GM21786 (cell line): ENCODE measurements at regions not wholly inside any gene's neighbourhood (a gene's known extent, or its start where the extent isn't known, plus 50 kb on each side); places are given as distances from the start of the nearest gene placed in this dataset.
"Not testable (repeated sequence)": the region's sequence is repeated elsewhere in the genome, so short reads cannot be mapped to it uniquely, and the experiment has no call there.

Experiments
- ATAC-seq: cut with Tn5 transposase; IDR thresholded peaks from one replicate; pipeline ENCODE4 v1.9.1; 2021; ENCODE audit not compliant: unreplicated experiment

- ATAC-seq = not testable (repeated sequence)
These were observed 131.7 kb upstream of the MAMLD1 start for GRCh38 chrX:150231368-150231767.

GRCh38 chrX:150232222-150232621 is 130.9 kb upstream of the MAMLD1 start:
- ATAC-seq = not testable (repeated sequence)

- ATAC-seq = no peak
These were observed 129.0 kb upstream of the MAMLD1 start for GRCh38 chrX:150234126-150234525.

DNA sequence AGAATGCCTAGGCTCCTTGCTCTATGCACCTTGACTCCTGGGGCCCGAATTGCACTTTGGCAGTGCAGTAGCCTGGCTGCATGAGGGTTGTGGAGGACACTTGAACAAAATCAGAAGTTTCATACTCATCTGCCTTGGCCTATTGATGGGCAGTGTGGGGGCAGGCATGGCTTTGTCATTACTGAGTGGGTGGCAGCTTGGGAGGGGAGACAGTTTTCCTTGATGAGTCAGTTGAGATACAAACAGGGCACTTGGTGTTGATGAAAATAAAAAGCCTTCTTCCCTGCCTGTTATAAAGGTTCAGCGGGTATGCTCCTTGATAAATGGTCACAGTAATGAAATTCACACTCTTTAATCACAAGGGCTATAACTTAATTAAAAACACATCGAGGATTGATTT is 126.8 kb upstream of the MAMLD1 start:
- no peak for ATAC-seq

DNA sequence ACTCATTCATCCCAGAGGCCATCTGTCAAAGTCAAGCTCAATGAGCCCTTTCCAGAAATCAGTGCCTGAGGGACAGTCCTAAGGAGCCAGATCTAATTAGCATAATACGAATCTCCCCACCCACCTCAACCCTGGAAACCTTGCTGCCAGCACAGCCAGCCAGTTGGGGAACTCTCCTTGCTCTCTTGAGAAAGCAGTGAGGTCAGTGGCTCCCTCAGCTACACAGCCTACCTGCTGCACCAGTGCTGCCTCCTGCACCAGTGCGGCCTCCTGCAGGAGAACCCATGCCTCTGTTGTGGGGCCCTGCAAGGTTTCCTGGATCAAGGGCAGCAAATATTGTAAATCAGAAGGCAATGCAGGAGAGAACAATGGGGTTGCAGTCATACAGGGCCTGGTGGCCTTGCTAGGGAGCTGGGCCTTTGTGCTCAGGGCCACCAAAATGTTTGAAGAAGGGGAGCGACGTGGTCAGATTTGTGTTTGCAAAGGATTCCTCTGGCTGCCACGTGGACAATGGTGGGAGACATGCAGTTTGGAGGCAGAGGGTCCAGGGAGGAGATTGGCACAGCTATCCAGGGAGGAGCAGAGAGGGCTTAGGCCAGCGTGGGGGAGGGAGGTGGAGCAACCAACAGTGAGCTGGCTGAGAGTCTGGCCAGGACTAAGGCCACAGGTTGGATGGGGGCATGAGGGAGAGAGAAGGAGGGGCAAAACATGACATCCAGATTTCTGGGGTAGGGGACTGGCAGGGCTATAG is 124.3 kb upstream of the MAMLD1 start:
- no peak for ATAC-seq

DNA sequence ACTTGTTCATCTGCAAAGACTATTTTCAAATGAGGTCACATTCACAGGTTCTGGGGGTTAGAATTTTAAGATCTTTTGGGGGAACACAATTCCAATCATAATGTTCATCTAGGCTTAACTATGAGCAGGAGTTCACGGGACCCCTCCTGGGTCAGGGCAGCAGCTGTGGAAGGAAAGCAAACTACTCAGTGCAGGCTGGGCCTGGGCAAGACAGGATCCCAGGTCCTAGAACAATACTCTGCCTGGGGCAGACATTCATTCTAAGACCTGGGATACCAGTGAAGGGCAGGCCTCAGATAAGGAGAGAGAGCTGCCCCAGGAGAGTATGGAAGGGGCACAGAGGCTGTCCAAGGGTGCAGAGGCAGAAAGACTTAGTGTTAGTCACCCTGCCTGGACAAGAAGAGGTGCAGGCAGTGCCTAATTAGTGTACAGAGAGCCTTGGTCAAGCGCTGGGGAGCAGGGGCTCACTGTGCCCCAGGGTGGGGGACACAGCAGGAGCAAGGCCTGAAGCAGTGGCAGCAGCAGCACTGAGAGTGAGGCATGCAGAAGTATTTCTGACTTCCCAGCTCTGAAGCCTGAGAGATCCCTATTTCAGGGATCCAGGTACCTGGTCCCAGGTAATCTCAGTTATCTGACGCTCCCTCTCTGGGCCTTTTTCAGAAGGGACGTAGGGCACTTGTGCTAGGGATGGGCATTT is 123.0 kb upstream of the MAMLD1 start:
- ATAC-seq = no peak

DNA sequence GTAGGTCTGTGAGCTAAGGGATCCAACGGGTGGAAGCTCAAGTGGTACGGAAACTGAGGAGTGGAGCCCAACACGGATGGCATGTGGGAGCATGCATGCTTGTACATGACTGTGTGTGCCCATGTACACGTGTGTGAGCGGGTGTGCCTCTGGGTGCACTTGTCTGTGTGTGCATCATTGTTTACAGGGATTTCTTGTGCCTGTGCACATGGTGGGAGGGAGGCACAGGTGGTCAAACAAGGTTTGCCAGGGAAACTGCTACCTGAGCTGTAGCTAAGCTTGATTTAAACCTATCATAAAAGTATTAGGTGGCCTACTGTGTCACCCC is 122.5 kb upstream of the MAMLD1 start:
- ATAC-seq = no peak

GRCh38 chrX:150253959-150254620 is 109.0 kb upstream of the MAMLD1 start:
- no peak for ATAC-seq

- no peak for ATAC-seq
These were observed 108.2 kb upstream of the MAMLD1 start for GRCh38 chrX:150254909-150255308.

- no peak for ATAC-seq
These were observed 107.4 kb upstream of the MAMLD1 start for GRCh38 chrX:150255441-150256296.

- no peak for ATAC-seq
These were observed 106.8 kb upstream of the MAMLD1 start for GRCh38 chrX:150256297-150256650.

DNA sequence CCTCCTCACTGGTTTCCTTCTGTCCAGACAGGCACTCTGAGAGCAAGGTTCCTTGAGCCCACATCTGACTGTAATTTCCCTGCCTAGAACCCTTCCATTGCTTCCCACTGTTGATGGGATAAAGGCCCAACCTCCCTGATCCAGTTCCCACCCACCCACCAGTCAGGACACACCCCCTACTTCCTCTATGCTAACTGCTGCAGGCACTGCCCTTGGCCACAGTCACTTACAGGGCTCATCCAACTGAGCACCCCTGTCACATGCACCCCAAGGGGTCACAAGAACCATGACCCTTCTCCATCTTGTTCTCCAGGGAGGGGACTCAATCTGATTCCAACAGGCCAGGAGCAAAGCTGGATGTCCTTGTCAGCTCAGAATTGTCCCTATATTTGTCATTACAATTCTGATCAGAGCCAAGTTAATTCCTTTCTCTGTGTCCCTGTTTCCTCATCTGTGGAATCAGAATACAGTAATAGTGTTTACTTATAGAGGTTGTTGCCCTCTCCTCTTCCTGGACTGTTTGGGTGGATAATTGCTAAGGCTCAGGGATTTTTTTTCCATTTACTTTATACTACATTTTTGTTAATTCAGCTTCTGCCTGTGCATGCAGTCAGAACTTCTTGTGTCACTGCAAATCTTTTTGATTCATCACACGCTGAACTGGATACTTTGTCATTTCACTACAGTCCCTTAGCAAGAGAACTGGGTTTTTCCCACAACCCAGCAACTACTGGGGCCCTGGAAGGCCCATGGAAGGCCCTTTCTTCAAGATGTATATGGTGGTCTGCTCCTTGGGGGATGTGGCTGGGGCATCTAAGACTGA is 105.6 kb upstream of the MAMLD1 start:
- ATAC-seq = no peak

DNA sequence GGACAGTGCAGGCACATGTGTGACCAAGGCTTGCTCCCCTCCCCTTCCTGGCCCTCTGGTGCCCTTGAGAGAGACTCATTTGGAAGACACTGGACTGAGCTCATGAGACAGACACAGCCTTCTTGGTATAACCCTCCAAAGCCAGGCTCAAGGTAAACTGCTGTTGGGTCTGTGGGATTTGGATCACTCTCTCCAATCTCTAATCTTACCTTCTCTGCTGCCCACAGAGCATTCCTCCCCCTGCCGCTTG is 105.0 kb upstream of the MAMLD1 start:
- ATAC-seq = no peak

GRCh38 chrX:150258463-150259430 is 104.4 kb upstream of the MAMLD1 start:
- ATAC-seq = no peak

GRCh38 chrX:150262456-150262855 is 100.7 kb upstream of the MAMLD1 start:
- ATAC-seq = no peak

- ATAC-seq = no peak
These were observed 94.2 kb upstream of the MAMLD1 start for GRCh38 chrX:150268839-150269355.

GRCh38 chrX:150269605-150270254 is 93.4 kb upstream of the MAMLD1 start:
- ATAC-seq = no peak

DNA sequence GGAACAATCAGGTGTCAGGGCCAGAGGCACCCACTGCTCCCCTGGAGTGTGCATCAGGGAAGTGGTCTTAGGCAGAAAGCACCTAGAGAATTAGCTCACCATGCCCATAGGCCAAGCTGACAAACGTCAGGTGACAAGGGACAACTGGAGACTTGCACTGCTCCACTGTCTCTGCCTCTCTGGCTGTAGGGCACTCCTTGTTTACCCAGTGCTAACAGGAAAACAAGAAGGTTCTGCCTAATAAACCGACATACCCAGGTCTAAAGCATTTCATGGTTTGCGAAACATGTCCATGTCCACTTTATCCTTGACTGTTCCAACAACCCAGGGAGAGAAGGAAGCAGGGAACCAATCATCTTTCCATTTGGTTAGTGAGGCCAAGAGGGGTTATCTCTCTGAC is 92.5 kb upstream of the MAMLD1 start:
- no peak for ATAC-seq
